ENCODE measurements at regions not wholly inside any gene's neighbourhood (a gene's known extent, or its start where the extent isn't known, plus 50 kb on each side); places are given as distances from the start of the nearest gene placed in this dataset.
"Not testable (repeated sequence)": the region's sequence is repeated elsewhere in the genome, so short reads cannot be mapped to it uniquely, and the experiment has no call there.

DNA sequence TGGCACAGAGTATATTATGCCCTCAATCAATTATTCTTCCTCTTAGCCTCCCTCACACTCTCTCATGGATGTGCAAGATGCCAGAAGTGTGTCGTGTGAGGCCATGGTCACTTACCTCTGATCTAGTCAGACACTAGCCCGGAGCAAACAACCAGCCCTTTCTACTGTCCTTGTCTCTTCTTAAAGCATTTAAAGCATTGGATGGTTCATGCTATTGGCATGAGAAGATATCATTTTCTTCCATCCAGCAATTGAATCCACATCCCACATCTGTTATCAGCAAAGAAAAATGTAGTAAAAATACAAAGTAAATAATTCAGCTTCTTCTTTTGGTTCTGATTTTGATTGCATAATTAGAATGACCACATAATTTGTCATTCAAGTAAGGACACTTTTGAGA is 267.2 kb upstream of the ACO1 start:
- TF ChIP-seq, protein P1, sequence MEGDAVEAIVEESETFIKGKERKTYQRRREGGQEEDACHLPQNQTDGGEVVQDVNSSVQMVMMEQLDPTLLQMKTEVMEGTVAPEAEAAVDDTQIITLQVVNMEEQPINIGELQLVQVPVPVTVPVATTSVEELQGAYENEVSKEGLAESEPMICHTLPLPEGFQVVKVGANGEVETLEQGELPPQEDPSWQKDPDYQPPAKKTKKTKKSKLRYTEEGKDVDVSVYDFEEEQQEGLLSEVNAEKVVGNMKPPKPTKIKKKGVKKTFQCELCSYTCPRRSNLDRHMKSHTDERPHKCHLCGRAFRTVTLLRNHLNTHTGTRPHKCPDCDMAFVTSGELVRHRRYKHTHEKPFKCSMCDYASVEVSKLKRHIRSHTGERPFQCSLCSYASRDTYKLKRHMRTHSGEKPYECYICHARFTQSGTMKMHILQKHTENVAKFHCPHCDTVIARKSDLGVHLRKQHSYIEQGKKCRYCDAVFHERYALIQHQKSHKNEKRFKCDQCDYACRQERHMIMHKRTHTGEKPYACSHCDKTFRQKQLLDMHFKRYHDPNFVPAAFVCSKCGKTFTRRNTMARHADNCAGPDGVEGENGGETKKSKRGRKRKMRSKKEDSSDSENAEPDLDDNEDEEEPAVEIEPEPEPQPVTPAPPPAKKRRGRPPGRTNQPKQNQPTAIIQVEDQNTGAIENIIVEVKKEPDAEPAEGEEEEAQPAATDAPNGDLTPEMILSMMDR (IDR thresholded peaks at IDR 0.05; ENCODE audit: insufficient read depth, low read length, poor library complexity, severe bottlenecking): no peak
- no peak for DNase-seq (ENCODE audit: low read depth)
- no peak overlapping the region for H3K4me3 ChIP-seq (ENCODE audit: low read depth, low read length)
- no peaks in the 10 kb centered on the region for H3K27me3 ChIP-seq (ENCODE audit: control insufficient read depth, insufficient read depth, low read length)
- H3K36me3 ChIP-seq (ENCODE audit: control insufficient read depth, insufficient read depth, low read length): no peaks in the 10 kb centered on the region

DNA sequence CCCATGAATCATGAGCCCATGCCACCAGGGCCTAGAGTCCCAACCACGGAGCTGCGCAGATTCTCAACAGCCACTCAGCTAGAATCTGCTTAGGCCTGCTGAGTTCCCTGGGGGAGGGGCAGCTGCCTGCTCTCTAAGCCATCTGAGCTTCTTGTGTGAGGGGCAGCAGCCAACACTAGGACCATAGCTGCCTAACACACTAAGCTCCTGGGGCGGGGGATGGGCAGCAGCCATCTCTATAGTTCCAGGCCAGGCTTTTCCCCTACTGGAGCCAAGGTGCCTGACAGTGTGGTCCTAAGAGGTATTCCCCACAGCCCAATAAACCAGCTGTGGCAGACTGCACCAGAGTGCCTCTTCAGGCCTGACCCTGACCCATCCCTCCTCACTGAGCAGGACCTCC is 255.9 kb upstream of the ACO1 start:
- no peak for DNase-seq (ENCODE audit: low read depth)
- no peaks in the 10 kb centered on the region for H3K36me3 ChIP-seq (ENCODE audit: control insufficient read depth, insufficient read depth, low read length)
- TF ChIP-seq, protein P1 (IDR thresholded peaks at IDR 0.05; ENCODE audit: insufficient read depth, low read length, poor library complexity, severe bottlenecking): no peak

DNA sequence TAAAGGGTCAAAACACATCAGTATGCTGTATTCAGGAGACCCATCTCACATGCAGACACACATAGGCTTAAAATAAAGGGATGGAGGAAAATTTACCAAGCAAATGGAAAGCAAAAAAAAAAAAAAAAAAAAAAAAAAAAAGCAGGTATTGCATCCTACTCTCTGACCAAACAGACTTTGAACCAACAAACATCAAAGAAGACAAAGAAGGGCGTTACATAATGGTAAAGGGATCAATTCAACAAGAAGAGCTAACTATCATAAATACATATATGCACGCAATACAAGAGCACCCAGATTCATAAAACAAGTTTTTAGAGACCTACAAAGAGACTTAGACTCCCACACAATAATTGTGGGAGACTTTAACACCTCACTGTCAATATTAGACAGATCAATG is 253.7 kb upstream of the ACO1 start:
- DNase-seq (ENCODE audit: low read depth); H3K4me3 ChIP-seq (ENCODE audit: low read depth, low read length); H3K36me3 ChIP-seq (ENCODE audit: control insufficient read depth, insufficient read depth, low read length); H3K27me3 ChIP-seq (ENCODE audit: control insufficient read depth, insufficient read depth, low read length): not testable (repeated sequence)

More for the DNA sequence above, 255.9 kb upstream of the ACO1 start:
- Histone ChIP-seq H3K4me3 (ENCODE audit: low read depth, low read length) (no peak overlapping the region), H3K27me3 (ENCODE audit: control insufficient read depth, insufficient read depth, low read length) (no peaks in the 10 kb centered on the region)

DNA sequence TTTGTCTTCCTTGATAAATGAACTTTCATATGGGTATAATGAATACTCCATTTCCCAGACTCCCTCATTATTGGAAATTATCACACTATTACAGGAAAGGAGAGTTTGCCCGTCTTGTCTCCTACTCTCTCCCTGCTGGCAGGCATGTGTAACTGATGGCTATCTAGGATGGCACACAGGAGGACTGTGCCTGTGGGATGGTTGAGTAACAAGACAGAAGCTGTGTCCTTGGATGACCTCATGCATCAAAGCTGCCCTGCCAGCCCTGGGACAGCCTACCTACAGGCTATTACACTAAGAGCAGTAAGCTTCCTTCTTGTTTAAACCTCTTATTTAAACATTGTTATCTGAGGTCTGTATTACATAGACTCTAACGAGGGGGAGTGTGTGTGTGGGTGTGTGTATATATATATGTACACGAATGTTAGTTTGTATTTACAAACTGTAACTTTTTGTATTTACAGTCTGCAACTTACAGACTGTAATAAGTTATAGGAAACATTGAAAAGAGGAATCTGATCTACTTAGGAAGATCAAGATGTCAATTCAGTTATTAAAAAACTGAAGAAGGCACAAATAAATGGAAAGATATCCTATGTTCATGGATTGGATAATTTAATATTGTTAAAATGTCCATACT is 247.6 kb upstream of the ACO1 start:
- TF ChIP-seq, protein P1 (IDR thresholded peaks at IDR 0.05; ENCODE audit: insufficient read depth, low read length, poor library complexity, severe bottlenecking): no peak
- no peak overlapping the region for H3K4me3 ChIP-seq (ENCODE audit: low read depth, low read length)
- no peaks in the 10 kb centered on the region for H3K27me3 ChIP-seq (ENCODE audit: control insufficient read depth, insufficient read depth, low read length)
- H3K36me3 ChIP-seq (ENCODE audit: control insufficient read depth, insufficient read depth, low read length): no peaks in the 10 kb centered on the region
- peak; percentile 1 for DNase-seq (ENCODE audit: low read depth)

DNA sequence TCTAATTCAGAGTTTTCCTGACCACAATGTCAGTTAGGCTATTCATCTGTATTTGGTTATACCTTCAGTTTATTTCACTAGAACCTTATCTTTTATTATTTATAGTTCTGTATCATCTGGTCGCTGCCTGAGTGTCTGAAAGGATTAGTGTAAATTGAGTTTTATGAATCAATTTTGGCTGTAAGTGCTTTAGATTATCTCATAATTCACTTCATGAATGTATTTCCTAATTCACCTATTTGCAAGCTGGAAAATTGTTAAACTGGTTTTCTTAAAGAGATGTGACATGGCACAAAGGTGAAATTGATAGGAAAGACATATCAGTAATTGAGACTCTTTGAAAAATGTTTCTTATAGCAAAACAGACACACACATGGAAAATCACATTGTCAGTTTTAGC is 242.4 kb upstream of the ACO1 start:
- DNase-seq (ENCODE audit: low read depth): no peak
- Histone ChIP-seq H3K4me3 (ENCODE audit: low read depth, low read length) (no peak overlapping the region), H3K27me3 (ENCODE audit: control insufficient read depth, insufficient read depth, low read length) (no peaks in the 10 kb centered on the region), H3K36me3 (ENCODE audit: control insufficient read depth, insufficient read depth, low read length) (no peaks in the 10 kb centered on the region)
- TF ChIP-seq, protein P1 (IDR thresholded peaks at IDR 0.05; ENCODE audit: insufficient read depth, low read length, poor library complexity, severe bottlenecking): no peak

DNA sequence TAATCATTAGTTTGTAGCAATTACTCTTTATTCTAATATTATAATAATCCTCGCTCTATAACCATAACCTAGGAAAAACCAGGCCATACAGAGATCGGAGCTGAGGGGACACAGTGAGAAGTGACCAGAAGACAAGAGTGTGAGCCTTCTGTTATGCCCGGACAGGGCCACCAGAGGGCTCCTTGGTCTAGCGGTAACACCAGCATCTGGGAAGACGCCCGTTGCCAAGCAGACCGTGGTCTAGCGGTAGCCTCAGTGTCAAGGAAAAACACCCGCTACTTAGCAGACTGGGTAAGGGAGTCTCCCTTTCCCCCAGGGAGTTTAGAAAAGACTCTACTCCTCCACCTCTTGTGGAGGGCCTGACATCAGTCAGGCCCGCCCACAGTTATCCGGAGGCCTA is 235.9 kb upstream of the ACO1 start:
- H3K4me3 ChIP-seq (ENCODE audit: low read depth, low read length); H3K36me3 ChIP-seq (ENCODE audit: control insufficient read depth, insufficient read depth, low read length); DNase-seq (ENCODE audit: low read depth); H3K27me3 ChIP-seq (ENCODE audit: control insufficient read depth, insufficient read depth, low read length): not testable (repeated sequence)

DNA sequence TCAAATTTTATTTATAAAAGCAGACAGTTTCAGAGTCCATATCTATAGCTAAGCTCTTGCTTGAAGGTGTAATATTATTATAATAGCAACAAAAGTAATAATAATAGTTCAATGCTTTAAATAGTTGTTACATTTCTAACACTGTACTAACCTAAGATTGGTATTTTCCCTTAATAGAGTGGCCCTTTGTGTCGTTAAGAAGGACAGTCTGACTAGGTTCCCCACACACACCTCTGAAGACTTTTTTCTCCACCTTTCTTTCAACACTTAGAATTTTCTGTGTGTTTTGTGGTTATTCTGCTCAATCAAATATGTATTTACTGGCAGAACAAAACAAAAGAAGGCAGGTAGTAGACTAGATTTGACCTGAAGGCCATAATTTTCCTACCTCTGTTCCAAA is 223.2 kb upstream of the ACO1 start:
- DNase-seq (ENCODE audit: low read depth): no peak
- TF ChIP-seq, protein P1 (IDR thresholded peaks at IDR 0.05; ENCODE audit: insufficient read depth, low read length, poor library complexity, severe bottlenecking): no peak
- no peaks in the 10 kb centered on the region for H3K27me3 ChIP-seq (ENCODE audit: control insufficient read depth, insufficient read depth, low read length)
- no peaks in the 10 kb centered on the region for H3K36me3 ChIP-seq (ENCODE audit: control insufficient read depth, insufficient read depth, low read length)
- H3K4me3 ChIP-seq (ENCODE audit: low read depth, low read length): no peak overlapping the region

Measured in kidney epithelial cell (primary cell).